Ureter (tissue), 1 donor: ENCODE measurements at regions not wholly inside any gene's neighbourhood (a gene's known extent, or its start where the extent isn't known, plus 50 kb on each side); places are given as distances from the start of the nearest gene placed in this dataset.
"Not testable (repeated sequence)": the region's sequence is repeated elsewhere in the genome, so short reads cannot be mapped to it uniquely, and the experiment has no call there.

Source experiments
- DNase-seq: peaks from one replicate; pipeline ENCODE4 v3.0.0-alpha.2; 2020; ENCODE audit warnings: low spot score
- donor health status: DM: yes; HTN: yes; CAD: no.

GRCh38 chr10:62585211-62585775 lies 211.1 kb downstream of the ZNF365 start:
- DNase-seq: no peak

GRCh38 chr10:62587011-62587410 lies 212.8 kb downstream of the ZNF365 start:
- no peak for DNase-seq

- no peak for DNase-seq
Measured at GRCh38 chr10:62588116-62588515, 213.9 kb downstream of the ZNF365 start.

- no peak for DNase-seq
Measured at GRCh38 chr10:62589689-62590088, 214.8 kb upstream of the ADO start.

GRCh38 chr10:62590306-62590705 lies 214.2 kb upstream of the ADO start:
- no peak for DNase-seq

GRCh38 chr10:62594093-62594520 lies 210.4 kb upstream of the ADO start:
- DNase-seq: peak; percentile 54

- no peak for DNase-seq
Measured at GRCh38 chr10:62597226-62597625, 207.3 kb upstream of the ADO start.

- DNase-seq: no peak
Measured at GRCh38 chr10:62599161-62599560, 205.4 kb upstream of the ADO start.

- not testable (repeated sequence) for DNase-seq
Measured at GRCh38 chr10:62606551-62606950, 198.0 kb upstream of the ADO start.

- DNase-seq: not testable (repeated sequence)
Measured at GRCh38 chr10:62608189-62608875, 196.2 kb upstream of the ADO start.

- DNase-seq: no peak
Measured at GRCh38 chr10:62610649-62611229, 193.8 kb upstream of the ADO start.

- no peak for DNase-seq
Measured at GRCh38 chr10:62613424-62613823, 191.1 kb upstream of the ADO start.

GRCh38 chr10:62613859-62614258 lies 190.7 kb upstream of the ADO start:
- DNase-seq: no peak

GRCh38 chr10:62614389-62615157 lies 189.9 kb upstream of the ADO start:
- no peak for DNase-seq

GRCh38 chr10:62616885-62617590 lies 187.5 kb upstream of the ADO start:
- DNase-seq: no peak

- DNase-seq: no peak
Measured at GRCh38 chr10:62617652-62618051, 186.9 kb upstream of the ADO start.

- DNase-seq: no peak
Measured at GRCh38 chr10:62618054-62618453, 186.5 kb upstream of the ADO start.

- DNase-seq: no peak
Measured at GRCh38 chr10:62618576-62619412, 185.7 kb upstream of the ADO start.

GRCh38 chr10:62619413-62619738 lies 185.1 kb upstream of the ADO start:
- no peak for DNase-seq

GRCh38 chr10:62620491-62620890 lies 184.0 kb upstream of the ADO start:
- DNase-seq: no peak

GRCh38 chr10:62623223-62623622 lies 181.3 kb upstream of the ADO start:
- no peak for DNase-seq
